Mesodermal cell (in vitro differentiated cells): ENCODE measurements at regions not wholly inside any gene's neighbourhood (a gene's known extent, or its start where the extent isn't known, plus 50 kb on each side); places are given as distances from the start of the nearest gene placed in this dataset.

Source experiments
- H3K27ac ChIP-seq: 2 replicates; pipeline ENCODE4 v1.7.0; 2013; ENCODE audit warnings: mild to moderate bottlenecking, low read depth, low read length, moderate library complexity; ENCODE audit not compliant: severe bottlenecking
- H3K36me3 ChIP-seq: 2 replicates; pipeline ENCODE4 v1.7.1; 2013; ENCODE audit warnings: mild to moderate bottlenecking, low read length, moderate library complexity; ENCODE audit not compliant: control insufficient read depth, insufficient read depth
- H3K4me1 ChIP-seq: one replicate; pipeline ENCODE4 v1.7.1; 2013; ENCODE audit warnings: mild to moderate bottlenecking, low read length; ENCODE audit not compliant: insufficient read depth, control insufficient read depth, poor library complexity, severe bottlenecking
- H3K4me3 ChIP-seq: 2 replicates; pipeline ENCODE4 v1.7.0; 2013; ENCODE audit warnings: low read length, control low read depth, mild to moderate bottlenecking; ENCODE audit not compliant: insufficient read depth, poor library complexity, severe bottlenecking; ENCODE audit errors: extremely low read depth
- H3K9me3 ChIP-seq: 2 replicates; pipeline ENCODE4 v1.7.1; 2013; ENCODE audit warnings: mild to moderate bottlenecking, low read length, moderate library complexity; ENCODE audit not compliant: control insufficient read depth
- WGBS, 2 experiments: methylation state at CpG; one replicate each; pipeline ENCODE4 v1.1.5; 2013; ENCODE audit warnings: missing lambda C conversion rate in 2 of 2; ENCODE audit not compliant: insufficient coverage in 2 of 2; 5-methylcytosine and 5-hydroxymethylcytosine counted together

DNA sequence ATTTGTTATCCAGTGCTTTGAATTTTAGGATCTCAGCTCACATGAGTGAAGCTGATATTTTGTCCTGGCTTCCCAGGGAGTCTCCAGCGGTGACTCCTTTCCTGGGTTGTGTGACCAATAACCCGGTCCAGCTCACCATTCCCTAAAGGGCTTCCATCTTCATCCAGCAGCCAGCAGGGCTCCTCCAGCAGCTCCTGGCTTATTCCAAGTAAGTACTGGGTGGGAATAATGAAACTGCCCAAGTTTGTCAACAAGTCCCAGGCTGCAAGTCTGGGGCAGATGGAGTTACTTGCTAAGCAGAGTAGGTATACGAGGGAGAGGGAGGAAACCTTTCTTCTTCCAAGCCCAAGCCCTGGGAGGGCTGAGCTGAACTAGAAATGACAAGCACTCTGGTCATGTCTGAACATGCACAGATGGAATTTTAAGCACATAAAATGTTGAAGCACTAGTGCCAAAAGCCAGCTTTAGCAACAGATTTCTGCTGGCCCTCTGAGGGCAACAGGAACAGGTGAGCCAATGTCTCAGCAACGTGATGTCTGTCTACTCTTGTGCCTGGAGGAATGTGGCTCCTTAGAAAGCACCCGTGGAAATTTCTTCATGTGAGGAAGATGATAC lies 153.7 kb upstream of the DAPK1 start:
- Histone ChIP-seq H3K4me3 (no peak overlapping the region), H3K36me3 (no peaks in the 10 kb centered on the region), H3K9me3 (no peaks in the 10 kb centered on the region), H3K4me1 (no peaks in the 10 kb centered on the region), H3K27ac (no peak overlapping the region)
- WGBS, 2 experiments = 85 to 91% methylated on average over 3 to 4 of the region's 5 CpGs

DNA sequence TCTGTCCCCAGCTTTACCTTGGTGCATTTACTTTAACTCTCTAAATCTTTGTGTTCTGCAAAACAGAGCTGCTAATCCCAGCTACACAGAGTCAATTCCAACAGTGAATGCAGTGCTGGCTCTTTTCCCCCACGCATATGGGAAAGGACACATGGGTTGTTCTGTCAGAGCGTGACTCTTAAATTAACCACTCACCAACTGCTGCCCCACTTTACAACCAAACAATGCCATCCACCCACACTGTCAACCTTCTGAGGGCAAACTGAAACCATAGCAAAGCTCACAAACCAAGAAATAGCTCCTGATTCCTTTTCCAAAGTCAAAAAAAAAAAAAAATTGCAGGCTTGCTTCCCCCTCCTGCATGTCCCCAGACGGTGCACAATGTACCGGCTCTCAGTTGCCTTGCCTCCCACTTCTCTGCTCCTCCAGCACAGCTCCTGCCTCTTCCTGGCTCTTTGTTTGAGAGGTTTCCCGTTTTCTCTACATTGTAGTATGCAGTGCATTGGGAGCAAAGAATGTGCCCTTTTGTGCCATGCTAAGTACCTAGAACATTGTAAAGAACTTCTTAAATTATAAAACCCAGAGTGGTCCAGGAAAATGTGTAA lies 151.5 kb upstream of the DAPK1 start:
- Histone ChIP-seq H3K9me3 (no peaks in the 10 kb centered on the region), H3K4me1 (no peaks in the 10 kb centered on the region), H3K4me3 (no peak overlapping the region), H3K27ac (no peak overlapping the region), H3K36me3 (no peaks in the 10 kb centered on the region)
- 41 to 48% methylated on average over 2 to 4 of the region's 5 CpGs for WGBS, 2 experiments

DNA sequence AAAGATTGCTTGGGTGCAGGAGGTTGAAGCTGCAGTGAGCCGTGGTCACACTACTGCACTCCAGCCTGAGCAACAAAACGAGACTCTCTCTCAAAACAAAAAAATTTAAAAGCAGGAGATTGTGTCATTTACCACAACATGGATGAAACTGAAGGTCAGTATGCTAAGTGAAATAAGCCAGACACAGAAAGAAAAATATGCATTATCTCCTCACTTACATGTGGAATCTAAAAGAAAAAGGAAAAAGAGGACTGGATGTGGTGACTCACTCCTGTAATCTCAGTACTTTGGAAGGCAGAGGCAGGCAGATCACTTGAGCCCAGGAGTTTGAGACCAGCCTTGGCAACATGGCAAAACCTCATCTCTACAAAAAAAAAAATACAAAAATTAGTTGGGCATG lies 146.8 kb upstream of the DAPK1 start:
- H3K4me3 ChIP-seq = no peak overlapping the region
- H3K27ac ChIP-seq = peak overlapping the region; percentile 48
- peaks cover 3% of the 10 kb centered on the region for H3K4me1 ChIP-seq
- H3K36me3 ChIP-seq = no peaks in the 10 kb centered on the region
- H3K9me3 ChIP-seq = no peaks in the 10 kb centered on the region
- no CpG with 5 or more reads among the region's 2 CpGs for WGBS, 2 experiments

DNA sequence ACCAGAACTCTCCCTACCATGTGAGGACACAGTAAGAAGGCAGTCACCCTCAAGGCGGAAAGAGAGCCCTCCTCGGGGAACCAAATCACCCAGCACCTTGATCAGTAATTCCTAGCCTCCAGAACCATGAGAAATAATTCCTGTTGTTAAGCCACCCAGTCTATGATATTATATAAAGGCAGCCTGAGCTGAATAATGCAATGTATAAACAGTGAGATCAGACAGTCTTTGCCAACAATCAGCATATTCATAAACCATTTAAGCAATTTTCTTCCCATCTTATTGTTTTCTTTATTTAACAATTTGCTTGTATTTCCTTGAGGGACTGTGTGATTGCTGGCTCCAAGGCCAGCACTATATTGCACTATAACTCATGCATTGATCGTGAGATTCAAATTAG lies 144.4 kb upstream of the DAPK1 start:
- Histone ChIP-seq H3K27ac (no peak overlapping the region), H3K36me3 (no peaks in the 10 kb centered on the region), H3K4me1 (peaks cover 3% of the 10 kb centered on the region), H3K9me3 (no peaks in the 10 kb centered on the region), H3K4me3 (no peak overlapping the region)
- WGBS, 2 experiments = no CpG with 5 or more reads among the region's 3 CpGs

DNA sequence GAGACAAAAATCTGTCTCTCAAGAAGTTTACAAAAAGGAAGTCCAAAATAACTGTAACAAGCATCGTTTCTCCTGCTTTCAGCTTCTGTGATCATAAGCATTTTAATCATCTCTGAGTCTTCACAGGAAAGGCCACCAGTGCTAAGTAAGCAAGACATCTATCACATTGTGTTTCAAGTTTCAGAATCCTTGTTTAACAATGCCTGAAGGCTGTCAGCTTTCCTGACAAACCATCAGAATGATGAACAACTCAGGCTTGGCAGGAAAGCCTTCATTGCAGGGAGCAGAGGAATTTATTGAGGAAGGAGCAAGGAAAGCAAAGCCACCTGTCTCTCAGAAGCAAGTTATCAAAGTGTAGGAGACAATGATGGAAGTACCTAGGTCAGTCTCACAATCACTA lies 143.5 kb upstream of the DAPK1 start:
- Histone ChIP-seq H3K27ac (no peak overlapping the region), H3K4me1 (peaks cover 3% of the 10 kb centered on the region), H3K9me3 (no peaks in the 10 kb centered on the region), H3K36me3 (no peaks in the 10 kb centered on the region), H3K4me3 (no peak overlapping the region)
- WGBS, 2 experiments = 50 to 82% methylated on average over 1 of the region's 1 CpG

DNA sequence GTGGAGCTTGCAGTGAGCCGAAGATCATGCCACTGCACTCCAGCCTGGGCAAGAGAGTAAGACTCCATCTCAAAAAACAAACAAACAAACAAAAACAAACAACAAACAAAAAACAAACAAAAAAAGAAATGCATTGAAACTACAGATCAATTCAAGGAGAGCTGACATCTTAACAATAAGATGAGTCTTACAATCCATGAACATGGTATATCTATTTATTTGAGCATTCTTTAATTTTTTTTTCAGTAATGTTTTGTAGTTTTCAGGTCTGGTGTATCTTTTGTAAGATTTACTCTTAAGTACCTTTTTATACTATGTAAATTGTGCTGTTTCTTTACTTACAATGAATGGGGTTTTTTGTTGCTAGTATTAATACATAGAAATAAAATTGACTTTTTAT lies 140.1 kb upstream of the DAPK1 start:
- WGBS, 2 experiments = 100% methylated on average over 1 of the region's 1 CpG; no CpG with 5 or more reads in 1 of the 2 experiments

DNA sequence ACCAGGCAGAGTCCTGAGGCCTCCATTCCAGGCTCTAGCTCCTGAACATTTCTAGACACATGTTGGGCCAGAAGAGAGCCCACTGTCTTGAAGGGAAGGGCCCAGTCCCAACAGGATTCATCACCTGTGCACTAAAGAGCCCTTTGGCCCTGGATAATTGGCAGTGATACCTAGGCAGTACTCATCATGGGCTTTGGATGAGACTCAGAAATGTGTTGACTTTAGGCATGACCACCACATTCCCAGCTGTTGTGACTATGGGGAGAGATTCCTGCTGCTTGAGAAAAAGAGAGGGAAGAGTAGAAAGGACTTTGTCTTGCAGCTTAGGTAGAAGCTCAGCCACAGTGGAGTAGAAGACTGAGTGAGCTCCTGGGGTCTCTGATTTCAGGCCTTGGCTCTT lies 138.4 kb upstream of the DAPK1 start:
- peaks cover 2% of the 10 kb centered on the region for H3K4me1 ChIP-seq
- no peak overlapping the region for H3K27ac ChIP-seq
- H3K4me3 ChIP-seq = no peak overlapping the region
- H3K9me3 ChIP-seq = no peaks in the 10 kb centered on the region
- H3K36me3 ChIP-seq = no peaks in the 10 kb centered on the region

More for the DNA sequence above, 140.1 kb upstream of the DAPK1 start:
- H3K4me3 ChIP-seq = no peak overlapping the region
- H3K4me1 ChIP-seq = peaks cover 3% of the 10 kb centered on the region
- no peak overlapping the region for H3K27ac ChIP-seq
- H3K9me3 ChIP-seq = no peaks in the 10 kb centered on the region
- no peaks in the 10 kb centered on the region for H3K36me3 ChIP-seq

DNA sequence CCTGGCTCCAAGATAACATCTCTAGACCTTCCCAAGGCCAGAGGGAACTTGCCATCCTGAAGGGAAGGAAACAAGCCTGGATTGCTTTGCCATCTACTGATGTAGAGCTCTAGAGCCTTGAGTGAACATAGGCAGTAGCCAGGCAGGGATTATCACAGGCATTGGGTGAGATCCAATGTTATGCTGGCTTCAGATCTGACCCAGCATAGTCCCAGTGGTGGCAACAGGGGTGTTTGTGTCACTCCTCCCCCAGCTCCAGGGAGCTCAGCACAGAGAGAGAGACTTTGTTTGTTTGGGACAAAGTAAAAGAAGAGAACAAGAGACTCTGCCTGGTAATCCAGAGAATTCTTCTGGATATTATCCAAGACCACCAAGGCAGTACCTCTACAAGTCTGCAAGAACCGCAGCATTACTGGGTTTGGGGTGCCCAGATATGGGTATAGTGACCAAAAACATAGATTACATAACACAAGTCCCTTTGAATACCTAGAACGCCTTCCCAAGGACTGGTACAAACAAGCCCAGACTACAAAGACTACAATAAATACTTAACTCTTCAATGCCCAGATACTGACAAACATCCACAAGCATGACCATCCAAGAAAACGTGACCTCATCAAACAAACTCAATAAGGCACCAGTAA lies 137.6 kb upstream of the DAPK1 start:
- H3K9me3 ChIP-seq = no peaks in the 10 kb centered on the region
- 93% methylated on average over 2 of the region's 3 CpGs; no CpG with 5 or more reads in 1 of the 2 experiments for WGBS, 2 experiments
- H3K4me3 ChIP-seq = no peak overlapping the region
- no peaks in the 10 kb centered on the region for H3K36me3 ChIP-seq
- H3K27ac ChIP-seq = no peak overlapping the region
- no peaks in the 10 kb centered on the region for H3K4me1 ChIP-seq

DNA sequence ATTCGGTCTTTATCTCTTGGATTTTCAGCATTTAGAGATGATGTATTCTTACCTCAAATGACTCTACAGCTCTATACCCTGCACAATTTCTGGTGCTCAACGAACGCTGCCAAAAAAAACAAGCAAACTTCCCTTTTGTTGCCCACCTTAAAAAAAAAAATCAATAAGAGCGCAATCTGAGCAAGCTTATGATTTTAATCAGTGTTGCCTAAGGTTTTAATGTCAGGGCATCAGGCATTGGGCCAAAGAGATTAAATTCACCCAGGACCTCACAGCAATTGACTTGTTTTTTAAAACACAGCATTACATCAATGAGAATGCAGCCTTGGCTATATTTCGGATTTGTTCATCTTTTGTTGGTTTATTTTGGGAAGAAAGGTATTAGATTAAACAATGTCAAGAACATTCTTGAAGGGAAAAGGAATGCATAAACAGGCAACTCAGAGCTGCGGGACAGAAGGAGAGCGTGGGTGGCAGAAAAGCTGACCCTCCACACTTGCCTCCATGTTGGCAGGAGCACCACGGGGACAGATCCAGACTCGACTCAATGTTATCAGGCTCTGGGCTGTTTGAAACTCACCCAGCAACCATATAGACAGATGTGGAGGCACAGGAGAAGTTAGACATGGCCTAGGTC lies 127.5 kb upstream of the DAPK1 start:
- WGBS, 2 experiments = 93 to 95% methylated on average over 4 to 5 of the region's 9 CpGs
- H3K9me3 ChIP-seq = peaks cover 3% of the 10 kb centered on the region
- H3K27ac ChIP-seq = no peak overlapping the region
- no peaks in the 10 kb centered on the region for H3K36me3 ChIP-seq
- no peak overlapping the region for H3K4me3 ChIP-seq
- H3K4me1 ChIP-seq = peaks cover 5% of the 10 kb centered on the region

DNA sequence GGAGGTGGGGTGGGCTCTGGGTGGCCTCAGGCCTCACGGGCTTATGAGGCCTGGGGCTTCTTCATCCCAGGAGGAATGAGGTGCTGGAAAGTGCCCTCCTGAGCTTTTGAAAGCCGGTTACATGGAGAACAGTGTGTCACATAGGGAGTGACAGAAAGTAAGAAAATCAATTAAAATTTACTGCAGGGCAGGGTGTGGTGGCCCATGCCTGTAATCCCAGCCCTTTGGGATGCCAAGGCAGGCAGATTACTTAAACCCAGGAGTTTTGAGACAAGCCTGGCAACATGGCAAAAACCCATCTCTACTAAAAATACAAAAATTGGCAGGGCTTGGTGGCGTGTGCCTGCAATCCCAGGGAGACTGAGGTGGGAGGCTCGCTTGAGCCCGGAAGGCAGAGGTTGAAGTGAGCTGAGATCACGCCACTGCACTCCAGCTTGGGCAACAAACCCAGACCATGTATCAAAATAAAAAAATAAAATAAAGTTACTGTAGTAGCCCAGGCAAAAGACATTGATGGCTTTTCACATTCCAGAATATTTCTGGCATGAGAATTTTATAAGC lies 125.8 kb upstream of the DAPK1 start:
- Histone ChIP-seq H3K36me3 (no peaks in the 10 kb centered on the region), H3K27ac (no peak overlapping the region), H3K9me3 (no peaks in the 10 kb centered on the region), H3K4me1 (peaks cover 10% of the 10 kb centered on the region), H3K4me3 (no peak overlapping the region)
- 75 to 91% methylated on average over 2 to 4 of the region's 6 CpGs for WGBS, 2 experiments
